Erythroblast (primary cell): ENCODE measurements at regions not wholly inside any gene's neighbourhood (a gene's known extent, or its start where the extent isn't known, plus 50 kb on each side); places are given as distances from the start of the nearest gene placed in this dataset.
"Not testable (repeated sequence)": the region's sequence is repeated elsewhere in the genome, so short reads cannot be mapped to it uniquely, and the experiment has no call there.

Source experiments
- GATA1 ChIP-seq: IDR thresholded peaks from 2 replicates; pipeline ENCODE4 v1.6.1; 2011; ENCODE audit warnings: low read depth, mild to moderate bottlenecking, control low read depth, low read length, moderate library complexity
- POLR2A ChIP-seq: IDR thresholded peaks from 2 replicates; pipeline ENCODE4 v1.6.1; 2011; ENCODE audit warnings: mild to moderate bottlenecking, low read length

DNA sequence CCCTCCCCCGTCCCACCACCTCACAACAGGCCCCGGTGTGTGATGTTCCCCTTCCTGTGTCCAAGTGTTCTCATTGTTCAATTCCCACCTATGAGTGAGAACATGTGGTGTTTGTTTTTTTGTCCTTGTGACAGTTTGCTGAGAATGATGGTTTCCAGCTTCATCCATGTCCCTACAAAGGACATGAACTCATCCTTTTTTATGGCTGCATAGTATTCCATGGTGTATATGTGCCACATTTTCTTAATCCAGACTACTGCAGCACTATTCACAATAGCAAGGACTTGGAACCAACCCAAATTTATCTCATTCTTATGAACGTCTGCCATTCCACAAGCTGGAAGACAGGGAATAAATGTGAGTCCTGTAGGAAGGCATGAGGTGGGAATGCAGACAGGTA lies 79.6 kb upstream of the SLC6A11 start:
- TF ChIP-seq POLR2A, GATA1: not testable (repeated sequence)
